HG03432 (cell line): ENCODE measurements at regions not wholly inside any gene's neighbourhood (a gene's known extent, or its start where the extent isn't known, plus 50 kb on each side); places are given as distances from the start of the nearest gene placed in this dataset.
"Not testable (repeated sequence)": the region's sequence is repeated elsewhere in the genome, so short reads cannot be mapped to it uniquely, and the experiment has no call there.

Source experiments
- ATAC-seq: cut with Tn5 transposase; IDR thresholded peaks from one replicate; pipeline ENCODE4 v1.9.1; 2021; ENCODE audit warnings: mild to moderate bottlenecking, moderate library complexity; ENCODE audit not compliant: unreplicated experiment

DNA sequence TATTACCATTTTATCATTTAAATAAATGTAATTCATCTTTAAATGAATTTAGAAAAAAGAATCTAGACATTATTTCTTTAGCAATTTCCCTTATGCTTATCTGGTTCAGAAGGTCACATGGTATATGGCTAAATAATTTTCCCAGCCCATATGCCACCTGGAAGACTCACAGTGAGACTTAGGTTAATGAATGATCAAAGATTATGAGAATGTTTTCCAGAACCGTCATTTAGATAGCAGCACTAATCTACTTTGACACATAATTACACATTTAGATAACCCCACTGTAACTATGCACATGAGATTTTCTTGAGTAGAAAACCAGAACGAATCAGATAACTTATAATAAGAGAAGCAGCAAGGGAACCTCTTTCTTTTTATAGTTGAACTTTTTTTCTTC is 124.9 kb upstream of the CCDC180 start:
- not testable (repeated sequence) for ATAC-seq

DNA sequence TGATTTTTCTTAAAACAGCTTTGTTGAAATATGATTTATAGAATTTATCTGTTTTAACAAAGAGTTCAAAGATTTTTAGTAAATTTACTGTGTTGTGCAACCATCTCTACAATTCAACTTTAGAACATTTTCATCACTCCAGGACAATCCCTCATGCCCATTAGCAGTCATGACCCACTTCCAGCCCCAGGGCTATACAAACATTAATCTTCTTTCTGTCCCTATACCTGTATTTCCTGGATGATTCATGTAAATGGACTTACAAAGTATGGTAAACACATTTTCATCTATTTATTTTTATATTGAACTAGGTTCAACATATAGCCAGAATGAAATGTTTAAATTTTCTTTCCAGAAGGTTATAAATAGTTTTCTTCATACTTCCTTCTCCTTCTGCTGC is 127.8 kb upstream of the CCDC180 start:
- ATAC-seq: no peak

DNA sequence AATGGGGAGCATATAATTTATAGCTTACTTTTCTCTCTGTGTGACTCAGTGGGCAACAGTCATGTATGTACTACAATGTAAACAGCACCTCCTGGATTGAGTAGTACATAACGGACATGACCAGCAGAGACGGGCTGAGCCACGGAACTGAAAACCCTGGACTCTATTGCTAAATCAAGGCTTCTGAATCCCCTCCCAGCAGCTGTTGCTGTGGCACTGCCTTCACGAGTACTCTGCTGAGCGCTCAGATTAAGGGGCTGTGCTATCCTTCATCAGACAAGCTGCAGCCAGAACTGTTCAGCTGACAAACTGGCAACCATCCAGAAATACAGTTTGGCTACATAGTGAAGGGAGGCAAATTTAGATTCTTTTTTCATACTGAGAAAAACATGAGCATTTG is 131.3 kb upstream of the CCDC180 start:
- ATAC-seq: no peak

DNA sequence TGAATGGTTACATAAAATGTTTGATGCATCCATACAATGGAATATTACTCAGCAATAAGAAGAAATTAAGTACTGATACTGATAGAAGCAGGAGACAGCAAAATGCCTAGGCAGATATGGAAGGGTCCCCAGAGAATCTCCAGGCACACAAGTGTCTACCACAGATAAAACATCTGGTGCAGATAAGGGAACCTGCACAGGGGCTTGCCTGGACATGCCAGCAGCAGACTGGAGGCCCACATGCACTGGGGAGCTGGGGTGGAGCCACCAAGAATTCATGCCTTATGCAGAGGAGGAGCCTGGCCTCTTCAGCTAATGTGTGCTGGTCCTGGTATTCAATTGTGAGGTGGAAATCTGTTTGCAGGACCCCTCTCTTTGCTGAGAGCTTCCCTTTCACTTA is 129.2 kb upstream of the CTSV start:
- peak; percentile 60 for ATAC-seq

DNA sequence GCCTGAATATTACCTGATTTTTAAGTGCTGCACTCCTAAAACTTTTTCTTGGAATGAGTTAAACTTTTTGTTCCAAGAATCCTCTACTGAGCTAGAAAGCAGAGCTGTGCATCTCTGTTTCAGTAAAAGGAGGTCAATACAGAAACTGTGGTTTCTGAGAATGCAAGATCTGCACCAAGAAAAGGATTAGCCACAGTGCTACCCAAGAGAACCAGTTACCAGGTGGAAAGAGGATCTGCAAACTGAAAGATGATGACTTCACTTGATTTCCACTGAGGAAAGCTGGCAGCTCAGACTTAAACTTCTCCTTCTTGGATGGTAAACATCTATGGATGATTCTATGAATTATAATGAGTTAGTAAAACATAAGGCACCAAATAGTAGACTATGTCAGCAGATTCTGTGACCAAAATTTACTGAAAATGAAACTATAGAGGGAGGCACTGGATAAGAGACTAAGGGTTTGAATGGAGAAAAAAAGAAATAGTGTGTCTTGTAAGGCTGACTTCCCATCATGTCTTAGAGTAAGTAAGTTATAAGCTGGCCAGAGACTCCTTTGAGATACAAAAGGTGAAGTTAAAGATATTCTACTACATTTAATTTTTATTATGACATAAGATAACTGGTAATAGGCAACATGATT is 127.7 kb upstream of the CTSV start:
- not testable (repeated sequence) for ATAC-seq

DNA sequence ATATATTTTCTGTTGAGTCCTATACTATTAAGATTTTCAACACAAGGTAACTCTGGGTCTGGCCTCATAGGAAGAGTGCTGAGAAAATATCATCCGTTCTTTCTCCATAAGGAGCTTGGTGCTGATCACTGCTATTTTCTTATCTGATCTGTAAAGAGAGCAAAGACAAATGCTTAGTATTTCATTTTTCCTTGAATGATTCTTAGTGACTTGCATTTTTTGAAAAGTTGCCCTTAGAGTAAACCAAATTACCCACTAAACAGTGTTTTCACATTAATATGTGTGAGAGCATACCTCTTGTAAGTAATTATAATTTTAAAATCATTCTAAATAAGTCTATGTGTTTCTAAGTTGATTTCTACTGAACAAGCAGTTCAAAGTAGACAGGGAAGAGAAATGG is 121.3 kb upstream of the CTSV start:
- no peak for ATAC-seq

DNA sequence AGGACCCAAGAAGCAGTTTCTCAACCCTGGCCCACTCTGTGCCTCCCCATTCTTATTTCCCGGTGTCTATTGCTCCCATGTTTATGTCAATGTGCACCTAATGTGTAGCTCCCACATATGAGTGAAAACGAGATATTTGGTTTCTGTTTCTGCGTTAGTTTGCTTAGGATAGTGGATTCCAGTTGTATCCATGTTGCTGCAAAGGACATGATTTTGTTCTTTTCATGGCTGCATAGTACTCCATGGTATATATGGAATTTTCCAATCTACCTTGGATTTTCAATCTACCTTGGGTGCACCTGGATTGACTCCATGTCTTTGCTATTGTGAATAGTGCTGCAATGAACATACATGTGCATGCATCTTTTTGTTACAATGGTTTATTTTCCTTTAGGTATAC is 119.8 kb upstream of the CTSV start:
- not testable (repeated sequence) for ATAC-seq

DNA sequence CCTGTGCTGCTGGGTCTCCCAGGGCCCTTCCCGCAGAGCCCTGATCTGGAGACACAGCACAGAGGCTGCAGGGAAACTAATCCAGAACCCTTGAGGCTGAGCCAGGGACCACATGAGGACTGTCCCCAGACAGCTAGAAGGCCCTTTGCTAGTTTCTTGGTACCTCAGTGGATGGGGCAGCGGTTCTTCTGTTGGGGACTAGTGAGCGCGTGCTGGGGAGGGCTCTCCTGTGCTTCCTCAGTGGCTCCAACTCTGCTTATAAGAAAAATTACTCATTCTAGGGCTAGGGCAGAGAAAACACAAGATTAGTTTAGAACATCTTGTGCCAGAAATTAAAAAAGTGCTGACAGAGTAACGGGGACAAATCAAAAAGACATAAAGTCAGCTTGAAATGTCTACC is 116.5 kb upstream of the CTSV start:
- ATAC-seq: not testable (repeated sequence)

DNA sequence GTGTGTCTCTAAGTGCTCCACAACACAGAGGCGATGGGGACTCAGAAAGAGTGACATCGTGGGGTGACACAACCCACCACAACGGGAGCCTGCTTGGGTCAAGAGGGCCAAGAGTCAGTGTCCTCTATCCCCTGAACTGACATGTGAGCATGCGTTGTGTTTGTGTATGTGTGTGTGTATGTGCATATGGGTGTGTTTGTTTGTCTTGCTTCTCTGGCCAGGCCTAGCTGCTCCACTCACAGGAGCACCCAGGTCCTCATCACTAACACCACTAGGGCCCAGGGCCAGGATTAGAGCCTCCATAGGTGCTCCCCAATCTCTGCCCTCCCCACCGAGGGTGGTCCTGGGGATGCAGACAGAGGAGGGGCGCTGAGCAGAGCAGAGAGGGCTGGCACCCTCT is 115.0 kb upstream of the CTSV start:
- no peak for ATAC-seq

DNA sequence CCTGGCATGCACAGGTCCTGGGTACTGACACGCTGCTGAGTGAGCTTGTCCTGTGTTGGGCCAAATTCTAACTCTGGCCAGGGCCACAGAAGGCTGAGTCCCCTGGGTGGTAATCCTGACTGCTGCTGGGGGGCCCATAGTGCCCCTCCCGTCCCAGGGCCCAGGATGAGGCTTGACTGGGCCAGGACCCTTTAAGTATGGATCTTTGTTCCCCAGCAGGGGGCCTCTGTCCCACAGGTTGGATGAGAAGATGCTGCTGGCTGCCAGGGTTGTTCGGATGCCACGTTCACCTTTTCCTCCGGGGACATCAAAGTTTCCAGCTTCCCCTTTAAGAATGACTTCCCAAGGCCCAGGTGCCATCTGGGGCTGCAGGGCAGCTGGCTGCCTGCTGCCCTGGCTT is 114.2 kb upstream of the CTSV start:
- not testable (repeated sequence) for ATAC-seq

DNA sequence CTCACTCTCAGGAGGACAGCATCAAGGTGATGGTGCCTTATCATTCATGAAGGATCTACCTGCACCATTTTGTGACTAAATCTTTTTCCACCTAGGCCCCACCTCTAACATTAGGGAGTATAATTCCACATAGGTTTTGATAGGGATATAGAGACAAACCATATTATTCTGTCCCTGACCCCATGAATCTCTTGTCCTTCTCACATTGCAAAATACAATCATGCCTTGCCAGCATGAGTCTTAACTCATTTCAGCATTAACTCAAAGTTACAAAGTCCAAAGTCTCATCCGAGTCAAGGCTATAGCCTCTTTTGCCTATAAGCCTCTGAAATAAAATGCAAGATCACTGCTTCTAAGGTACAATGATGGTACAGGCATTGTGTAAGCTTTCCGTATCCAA is 111.5 kb upstream of the CTSV start:
- not testable (repeated sequence) for ATAC-seq

DNA sequence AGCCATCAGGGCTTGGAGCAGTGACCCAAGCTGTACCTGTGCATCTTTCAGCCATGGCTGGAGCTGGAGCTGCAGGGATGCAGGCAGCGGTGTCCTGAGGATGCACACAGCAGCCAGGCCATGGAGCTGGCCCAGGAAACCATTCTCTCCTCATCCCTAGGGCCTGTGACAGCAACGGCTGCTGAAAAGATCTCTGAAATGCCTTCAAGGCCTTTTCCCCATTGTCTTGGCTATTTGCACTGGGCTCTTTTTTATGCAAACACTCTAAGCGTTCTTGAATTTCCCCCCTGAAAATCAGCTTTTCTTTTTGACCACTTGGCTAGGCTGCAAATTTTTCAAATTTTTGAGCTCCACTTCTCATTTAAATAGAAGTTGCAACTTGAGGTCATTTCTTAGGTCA is 109.5 kb upstream of the CTSV start:
- ATAC-seq: not testable (repeated sequence)

DNA sequence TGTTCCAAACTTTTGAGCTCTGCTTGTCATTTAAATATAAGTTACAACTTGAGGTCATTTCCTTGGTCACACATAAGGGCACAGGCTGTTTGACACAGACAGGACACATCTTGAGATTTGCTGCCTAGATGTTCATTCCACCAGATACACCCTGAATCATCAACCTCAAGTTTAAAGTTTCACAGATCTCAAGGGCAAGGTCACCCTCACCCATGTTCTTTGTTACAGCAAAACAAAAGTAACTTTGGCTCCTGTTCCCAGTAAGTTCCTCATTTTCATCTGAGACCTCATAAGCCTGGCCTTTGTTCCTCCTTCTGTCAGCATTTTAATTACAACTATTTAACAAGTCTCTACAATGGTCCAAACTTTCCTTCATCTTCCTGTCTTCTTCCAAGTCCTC is 106.7 kb upstream of the CTSV start:
- ATAC-seq: not testable (repeated sequence)

DNA sequence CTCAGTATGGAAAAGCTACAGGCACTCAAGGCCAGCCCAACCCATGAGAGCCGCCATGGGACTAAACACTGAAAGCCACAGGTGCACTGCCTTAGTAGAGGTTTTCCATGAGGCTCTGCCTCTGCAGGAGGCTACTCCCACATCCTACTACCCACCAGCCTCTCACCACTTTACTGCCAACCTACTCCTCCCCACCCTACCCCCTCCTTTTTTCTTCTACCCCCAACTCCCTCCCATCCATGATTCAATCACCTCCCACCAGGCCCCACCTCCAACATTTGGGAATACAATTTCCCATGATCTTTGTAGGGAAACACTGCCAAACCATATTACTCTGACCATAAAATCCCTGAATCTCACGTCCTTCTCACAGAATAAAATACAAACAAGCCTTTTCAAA is 101.6 kb upstream of the CTSV start:
- no peak for ATAC-seq

DNA sequence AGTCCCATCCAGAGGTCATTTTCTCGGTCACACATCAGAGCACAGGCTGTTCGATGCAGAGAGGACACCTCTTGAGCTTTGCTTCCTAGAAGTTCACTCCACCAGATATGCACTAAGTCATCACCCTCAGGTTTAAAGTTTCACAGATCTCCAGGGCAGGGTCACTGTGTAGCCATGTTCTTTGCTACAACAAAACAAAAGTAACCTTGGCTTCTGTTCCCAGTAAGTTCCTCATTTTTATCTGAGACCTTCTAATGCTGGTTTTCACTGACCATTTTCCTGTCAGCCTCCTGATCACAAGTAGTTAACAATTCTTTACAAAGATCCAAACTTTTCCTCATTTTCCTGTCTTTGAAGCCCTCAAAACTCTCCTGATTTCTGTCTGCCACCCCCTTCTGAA is 97.5 kb upstream of the CTSV start:
- no peak for ATAC-seq

DNA sequence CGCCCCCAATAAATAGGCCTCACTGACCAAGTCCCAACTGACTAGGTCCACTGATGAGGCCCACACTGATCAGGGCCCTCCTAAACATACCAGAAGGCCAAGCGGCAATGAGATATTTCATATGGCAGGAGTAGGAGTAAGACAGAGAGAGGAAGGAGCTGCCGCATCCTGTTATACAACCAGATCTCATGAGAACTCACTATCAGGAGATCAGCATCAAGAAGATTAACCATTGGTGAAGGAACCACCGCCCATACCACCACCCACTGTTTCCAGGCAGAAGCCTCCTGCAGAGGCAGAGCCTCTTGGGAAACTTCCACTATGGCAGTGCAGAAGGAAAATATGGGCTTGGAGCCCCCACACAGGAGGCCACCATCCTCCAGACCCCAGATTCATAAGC is 95.0 kb upstream of the CTSV start:
- ATAC-seq: not testable (repeated sequence)

DNA sequence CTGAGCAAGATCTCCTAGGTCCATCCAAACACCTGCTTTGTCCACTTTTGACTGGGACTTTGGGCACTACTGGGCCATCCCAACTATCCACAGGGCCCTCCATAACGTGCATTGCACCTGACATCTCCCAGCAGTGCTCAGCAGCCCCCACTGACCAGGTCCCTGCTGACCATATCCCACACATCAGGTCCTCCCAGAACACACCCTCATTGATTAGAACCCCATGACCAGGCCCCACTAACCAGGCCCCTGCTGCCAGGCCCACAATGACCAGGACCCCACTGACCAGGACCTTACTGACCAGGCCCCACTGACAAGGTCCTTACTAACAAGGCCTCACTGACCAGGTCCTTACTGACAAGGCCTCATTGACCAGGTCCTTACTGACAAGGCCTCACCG is 93.9 kb upstream of the CTSV start:
- no peak for ATAC-seq

DNA sequence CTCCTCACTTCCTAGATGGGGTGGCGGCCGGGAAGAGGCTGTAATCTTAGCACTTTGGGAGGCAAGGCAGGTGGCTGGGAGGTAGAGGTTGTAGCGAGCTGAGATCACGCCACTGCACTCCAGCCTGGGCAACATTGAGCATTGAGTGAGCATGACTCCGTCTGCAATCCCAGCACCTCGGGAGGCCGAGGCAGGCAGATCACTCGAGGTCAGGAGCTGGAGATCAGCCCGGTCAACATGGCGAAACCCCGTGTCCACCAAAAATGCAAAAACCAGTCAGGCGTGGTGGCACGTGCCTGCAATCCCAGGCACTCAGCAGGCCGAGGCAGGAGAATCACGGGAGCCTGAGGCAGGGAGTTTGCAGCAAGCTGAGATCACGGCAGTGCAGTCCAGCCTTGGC is 91.9 kb upstream of the CTSV start:
- not testable (repeated sequence) for ATAC-seq

DNA sequence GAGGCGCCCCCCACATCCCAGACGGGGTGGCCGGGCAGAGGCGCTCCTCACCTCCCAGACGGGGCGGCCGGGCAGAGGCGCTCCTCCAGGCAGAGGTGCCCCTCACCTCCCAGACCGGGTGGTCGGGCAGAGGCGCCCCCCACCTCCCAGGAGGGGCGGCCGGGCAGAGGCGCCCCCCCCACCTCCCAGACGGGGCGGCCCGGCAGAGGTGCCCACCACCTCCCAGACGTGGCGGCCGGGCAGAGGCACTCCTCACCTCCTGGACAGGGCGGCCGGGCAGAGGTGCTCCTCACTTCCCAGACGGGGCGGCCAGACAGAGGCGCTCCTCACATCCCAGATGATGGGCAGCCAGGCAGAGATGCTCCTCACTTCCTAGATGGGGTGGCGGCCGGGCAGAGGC is 91.4 kb upstream of the CTSV start:
- not testable (repeated sequence) for ATAC-seq

DNA sequence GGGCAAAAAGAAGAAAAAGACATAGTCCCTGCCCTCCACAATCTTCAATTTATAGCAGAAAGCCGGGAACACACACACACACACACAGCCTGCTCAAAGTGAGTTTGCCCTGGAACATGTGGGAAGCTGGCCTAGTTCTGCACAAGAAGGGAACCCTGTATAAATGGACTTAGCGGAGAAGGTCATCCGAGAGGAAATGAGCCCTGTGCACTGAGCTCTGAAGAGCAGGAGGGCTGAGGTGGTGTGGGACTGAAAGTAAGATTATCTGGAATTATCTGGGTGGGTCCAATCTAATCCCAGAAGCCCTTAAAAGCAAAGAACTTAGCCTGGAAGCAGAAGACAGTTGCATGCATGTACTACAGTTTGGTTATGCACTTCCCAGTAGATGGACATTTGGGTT is 90.0 kb upstream of the CTSV start:
- ATAC-seq: no peak

DNA sequence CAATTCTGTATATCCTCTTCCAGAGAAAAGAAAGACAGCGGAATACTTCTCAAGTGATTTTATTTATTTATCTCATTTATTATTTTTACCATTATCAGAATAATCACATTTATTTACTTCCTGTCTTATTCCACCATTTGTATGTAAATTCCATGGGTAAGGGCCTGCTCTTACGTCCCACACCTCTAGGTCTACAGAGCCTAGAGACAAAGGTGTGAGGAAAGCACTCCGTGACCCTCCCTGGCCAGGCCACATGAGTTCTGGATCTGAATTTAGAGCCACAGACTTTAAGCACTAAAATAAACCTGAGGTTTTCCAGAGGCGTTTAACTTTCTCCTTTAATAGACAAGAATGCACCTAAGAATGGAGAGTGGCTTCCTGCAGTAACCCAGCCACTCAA is 85.3 kb upstream of the CTSV start:
- ATAC-seq: no peak

DNA sequence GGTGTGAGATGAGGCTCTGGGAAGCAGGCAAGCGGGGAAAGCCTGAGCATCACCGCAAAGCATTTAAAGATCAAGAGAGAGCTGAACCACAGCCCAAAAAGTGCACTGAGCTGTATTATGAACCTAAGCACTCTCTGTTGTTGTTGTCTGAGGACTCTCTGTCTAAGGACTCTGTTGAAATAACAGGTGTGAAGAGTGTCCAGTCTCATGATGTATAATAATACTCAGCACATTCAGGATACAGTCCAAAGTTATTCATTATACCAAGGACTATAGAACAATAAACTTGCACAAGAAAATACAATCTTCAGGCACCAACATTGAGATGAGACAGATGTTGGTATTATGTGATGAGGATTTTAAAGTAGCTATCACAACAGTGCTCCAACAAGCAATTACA is 71.8 kb upstream of the CTSV start:
- ATAC-seq: no peak

DNA sequence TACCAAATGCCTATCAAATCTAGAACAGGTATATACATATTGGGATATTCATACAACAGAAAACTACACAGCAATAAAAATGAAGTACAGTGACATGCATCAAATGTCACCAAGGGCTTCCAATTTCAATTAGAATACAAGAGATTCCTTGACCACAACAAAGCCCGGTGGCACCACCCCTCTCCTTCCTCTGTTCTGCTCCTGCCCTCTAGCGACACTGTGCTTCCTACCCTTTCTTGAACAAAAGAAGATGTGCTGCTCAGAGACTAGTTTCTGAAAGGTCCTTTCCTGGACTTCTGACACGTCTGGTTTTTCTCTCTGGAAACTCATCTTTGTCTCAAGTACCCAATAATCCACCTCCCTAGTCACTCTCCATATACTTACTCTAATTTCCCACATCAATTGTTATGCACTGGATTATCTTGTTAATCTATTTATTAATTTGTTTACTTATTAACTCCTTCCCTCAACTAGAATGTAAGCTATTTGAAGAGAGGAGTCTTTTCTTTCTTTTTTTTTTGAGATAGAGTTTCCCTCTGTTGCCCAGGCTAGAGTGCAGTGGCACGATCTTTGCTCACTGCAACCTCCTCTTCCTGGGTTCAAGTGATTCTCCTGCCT is 70.4 kb upstream of the CTSV start:
- ATAC-seq: no peak
